H1 (cell line): ENCODE measurements at regions not wholly inside any gene's neighbourhood (a gene's known extent, or its start where the extent isn't known, plus 50 kb on each side); places are given as distances from the start of the nearest gene placed in this dataset.

Source experiments
- CTCF ChIA-PET: fragments of 300-600 bp; sonication (Branson Sonifier 250); formaldehyde crosslinking; loops from one replicate; lab custom pipeline; 2021; ENCODE audit not compliant: partially characterized antibody; lab: Charles Lee
- POLR2A ChIA-PET: fragments of 300-600 bp; sonication (Branson Sonifier 250); formaldehyde crosslinking; loops from one replicate; lab custom pipeline; 2021; ENCODE audit warnings: inconsistent platforms; ENCODE audit not compliant: partially characterized antibody; lab: Charles Lee
- DNase-seq, 2 experiments: peaks; one replicate each; pipeline versions ENCODE4 v3.0.0 to v3.0.0-alpha.2; 2010 to 2022; ENCODE audit warnings: low spot score in 2 of 2, low read depth in 1 of 2, mixed read lengths in 1 of 2
- FAIRE-seq: peaks from 2 replicates; lab custom pipeline; 2011; peaks lifted over from hg19 to GRCh38; lab: Jason Lieb, UNC
- H2AFZ ChIP-seq: 2 replicates; pipeline ENCODE4 v1.8.1; 2012; ENCODE audit warnings: low read length, inconsistent platforms
- H2AK5ac ChIP-seq: 2 replicates; pipeline ENCODE4 v1.6.1; 2013; ENCODE audit warnings: low read depth, low read length
- H2BK120ac ChIP-seq: replicated peaks from 2 replicates; pipeline ENCODE3; 2013; ENCODE audit warnings: low read depth, low read length, inconsistent platforms
- H2BK12ac ChIP-seq: 2 replicates; pipeline ENCODE4 v1.6.1; 2013; ENCODE audit warnings: low read depth, low read length
- H2BK15ac ChIP-seq: 2 replicates; pipeline ENCODE4 v1.6.1; 2013; ENCODE audit warnings: low read length
- H2BK20ac ChIP-seq: 2 replicates; pipeline ENCODE4 v1.6.1; 2013; ENCODE audit warnings: low read length
- H2BK5ac ChIP-seq: 2 replicates; pipeline ENCODE4 v1.6.1; 2013; ENCODE audit warnings: low read depth, low read length
- H3K14ac ChIP-seq: 2 replicates; pipeline ENCODE4 v1.6.1; 2013; ENCODE audit warnings: inconsistent platforms; ENCODE audit not compliant: insufficient read length
- H3K18ac ChIP-seq: 2 replicates; pipeline ENCODE4 v1.6.1; 2013; ENCODE audit warnings: low read length; ENCODE audit errors: extremely low read depth
- H3K23ac ChIP-seq: 2 replicates; pipeline ENCODE4 v1.6.1; 2013; ENCODE audit warnings: inconsistent platforms; ENCODE audit not compliant: insufficient read length
- H3K23me2 ChIP-seq: 2 replicates; pipeline ENCODE4 v1.6.1; 2013; ENCODE audit warnings: low read depth, low read length
- H3K27ac ChIP-seq: 2 replicates; pipeline ENCODE4 v1.6.1; 2011; ENCODE audit warnings: low read depth, low read length, inconsistent platforms
- H3K27me3 ChIP-seq, 4 experiments: replicated peaks in 1 of 4; 1 replicate in 1 of 4; 2 replicates in 3 of 4; pipeline versions ENCODE4 v1.6.1 to v1.8.1; 2011 to 2013; ENCODE audit warnings: low read length in 3 of 4, mild to moderate bottlenecking in 3 of 4, inconsistent platforms in 2 of 4, mixed read lengths in 2 of 4, moderate library complexity in 1 of 4; ENCODE audit not compliant: control insufficient read depth in 3 of 4, insufficient read depth in 3 of 4; ENCODE audit errors: extremely low read depth in 1 of 4
- H3K36me3 ChIP-seq, 4 experiments: 2 replicates each; pipeline versions ENCODE4 v1.6.1 to v1.8.1; 2011 to 2013; ENCODE audit warnings: mild to moderate bottlenecking in 4 of 4, low read length in 3 of 4, moderate library complexity in 2 of 4, control low read depth in 1 of 4, inconsistent platforms in 1 of 4; ENCODE audit not compliant: insufficient read depth in 4 of 4, control insufficient read depth in 2 of 4
- H3K4ac ChIP-seq: replicated peaks from 2 replicates; pipeline ENCODE3; 2013; ENCODE audit warnings: low read length, low read depth, mixed read lengths, inconsistent platforms; ENCODE audit not compliant: insufficient read length
- H3K4me1 ChIP-seq, 4 experiments: replicated peaks in 1 of 4; 1 replicate in 1 of 4; 2 replicates in 3 of 4; pipeline versions ENCODE4 v1.6.1 to v1.8.1; 2011 to 2013; ENCODE audit warnings: low read length in 3 of 4, inconsistent platforms in 2 of 4, mixed read lengths in 1 of 4; ENCODE audit not compliant: insufficient read depth in 4 of 4, control insufficient read depth in 3 of 4
- H3K4me2 ChIP-seq, 2 experiments: 2 replicates each; pipeline versions ENCODE4 v1.6.1 to v1.8.1; 2011 to 2013; ENCODE audit warnings: low read depth in 2 of 2, low read length in 2 of 2, control low read depth in 1 of 2, inconsistent platforms in 1 of 2, mild to moderate bottlenecking in 1 of 2; ENCODE audit not compliant: insufficient read depth in 1 of 2
- H3K4me3 ChIP-seq, 4 experiments: fragments of 200-600, 300-600 bp in 1 of 4; sonication (generic), shearing (Covaris generic), sonication (Bioruptor Twin) in 1 of 4; 2 replicates each; pipeline versions ENCODE4 v1.5.1 to v1.8.1; 2011 to 2016; ENCODE audit warnings: low read length in 4 of 4, low read depth in 3 of 4, control low read depth in 2 of 4, inconsistent platforms in 2 of 4, mild to moderate bottlenecking in 2 of 4, mixed read lengths in 1 of 4, moderate library complexity in 1 of 4; ENCODE audit not compliant: insufficient read depth in 2 of 4; ENCODE audit errors: extremely low read depth in 1 of 4
- H3K56ac ChIP-seq: replicated peaks from 2 replicates; pipeline ENCODE3; 2013; ENCODE audit warnings: low read depth, mild to moderate bottlenecking, mixed read lengths, low read length, inconsistent platforms; ENCODE audit not compliant: insufficient read length
- H3K79me1 ChIP-seq: 2 replicates; pipeline ENCODE4 v1.6.1; 2013; ENCODE audit warnings: low read depth, low read length, control low read depth
- H3K79me2 ChIP-seq, 2 experiments: 2 replicates each; pipeline versions ENCODE4 v1.6.1 to v1.8.1; 2012 to 2013; ENCODE audit warnings: low read length in 2 of 2, mild to moderate bottlenecking in 2 of 2, inconsistent platforms in 1 of 2; ENCODE audit not compliant: insufficient read depth in 2 of 2, control insufficient read depth in 1 of 2
- H3K9ac ChIP-seq, 4 experiments: replicated peaks in 1 of 4; 1 replicate in 1 of 4; 2 replicates in 3 of 4; pipeline versions ENCODE4 v1.6.1 to v1.8.1; 2011 to 2013; ENCODE audit warnings: low read depth in 3 of 4, low read length in 3 of 4, control low read depth in 2 of 4, mild to moderate bottlenecking in 2 of 4, moderate library complexity in 2 of 4, inconsistent platforms in 1 of 4; ENCODE audit errors: extremely low read depth in 1 of 4
- H3K9me3 ChIP-seq, 2 experiments: 2 replicates each; pipeline versions ENCODE4 v1.6.1 to v1.8.1; 2012 to 2013; ENCODE audit warnings: mild to moderate bottlenecking in 2 of 2, moderate library complexity in 2 of 2, control low read depth in 1 of 2, inconsistent platforms in 1 of 2, low read depth in 1 of 2, low read length in 1 of 2, mixed read lengths in 1 of 2; ENCODE audit not compliant: insufficient read depth in 2 of 2
- H4K20me1 ChIP-seq, 2 experiments: replicated peaks in 1 of 2; 2 replicates each; pipeline versions ENCODE3 to v1.8.1; 2011 to 2013; ENCODE audit warnings: inconsistent platforms in 2 of 2, low read length in 2 of 2, mild to moderate bottlenecking in 1 of 2; ENCODE audit not compliant: insufficient read depth in 2 of 2, control insufficient read depth in 1 of 2
- H4K5ac ChIP-seq: 2 replicates; pipeline ENCODE4 v1.6.1; 2013; ENCODE audit warnings: low read length, low read depth, mixed read lengths, inconsistent platforms; ENCODE audit not compliant: insufficient read length
- H4K8ac ChIP-seq: 2 replicates; pipeline ENCODE4 v1.8.0; 2013; ENCODE audit warnings: mild to moderate bottlenecking, moderate library complexity, low read length, inconsistent platforms; ENCODE audit not compliant: insufficient read depth; ENCODE audit errors: extremely low read depth
- H4K91ac ChIP-seq: replicated peaks from 2 replicates; pipeline ENCODE3; 2013; ENCODE audit warnings: low read length, mixed read lengths, inconsistent platforms; ENCODE audit not compliant: insufficient read length
- ATF2 ChIP-seq: IDR thresholded peaks from 2 replicates; pipeline ENCODE4 v1.6.1; 2012; ENCODE audit warnings: low read length, inconsistent platforms
- CEBPB ChIP-seq: IDR thresholded peaks from 2 replicates; pipeline ENCODE4 v1.6.1; 2012; ENCODE audit warnings: low read depth, low read length
- JUN ChIP-seq: IDR thresholded peaks from 2 replicates; pipeline ENCODE4 v1.6.1; 2011; ENCODE audit warnings: low read depth, mild to moderate bottlenecking, improper control_type of control experiment, low read length
- KDM5A ChIP-seq: fragments of 200-600 bp; IDR thresholded peaks from 2 replicates; pipeline ENCODE4 v1.7.1; 2012; ENCODE audit warnings: mild to moderate bottlenecking, low read length, inconsistent platforms, mixed read lengths
- RNF2 ChIP-seq: fragments of 200-900, 300-1000 bp; sonication (generic); IDR thresholded peaks from 2 replicates; pipeline ENCODE4 v1.7.1; 2016; ENCODE audit warnings: borderline replicate concordance, low read depth, mild to moderate bottlenecking, antibody characterized with exemption, low read length; ENCODE audit not compliant: poor library complexity, severe bottlenecking; ENCODE audit errors: missing control alignments
- SP2 ChIP-seq: IDR thresholded peaks from 2 replicates; pipeline ENCODE4 v1.6.1; 2012; ENCODE audit warnings: mild to moderate bottlenecking, low read length, inconsistent platforms
- TEAD4 ChIP-seq: IDR thresholded peaks from 2 replicates; pipeline ENCODE4 v1.6.1; 2012; ENCODE audit warnings: low read depth, low read length, inconsistent platforms, mixed read lengths
- WGBS, 2 experiments: shearing (Covaris generic) in 1 of 2; methylation state at CpG; one replicate each; pipeline versions ENCODE4 v1.1.6 to v1.1.7; 2013 to 2015; ENCODE audit warnings: low lambda C conversion rate in 2 of 2, mixed read lengths in 2 of 2, inconsistent platforms in 1 of 2, low coverage in 1 of 2, missing lambda C conversion rate in 1 of 2; ENCODE audit not compliant: insufficient replicate concordance in 2 of 2, insufficient coverage in 1 of 2, insufficient read length in 1 of 2; ENCODE audit errors: extremely low coverage in 1 of 2, missing lambda C conversion rate in 1 of 2; 5-methylcytosine and 5-hydroxymethylcytosine counted together

DNA sequence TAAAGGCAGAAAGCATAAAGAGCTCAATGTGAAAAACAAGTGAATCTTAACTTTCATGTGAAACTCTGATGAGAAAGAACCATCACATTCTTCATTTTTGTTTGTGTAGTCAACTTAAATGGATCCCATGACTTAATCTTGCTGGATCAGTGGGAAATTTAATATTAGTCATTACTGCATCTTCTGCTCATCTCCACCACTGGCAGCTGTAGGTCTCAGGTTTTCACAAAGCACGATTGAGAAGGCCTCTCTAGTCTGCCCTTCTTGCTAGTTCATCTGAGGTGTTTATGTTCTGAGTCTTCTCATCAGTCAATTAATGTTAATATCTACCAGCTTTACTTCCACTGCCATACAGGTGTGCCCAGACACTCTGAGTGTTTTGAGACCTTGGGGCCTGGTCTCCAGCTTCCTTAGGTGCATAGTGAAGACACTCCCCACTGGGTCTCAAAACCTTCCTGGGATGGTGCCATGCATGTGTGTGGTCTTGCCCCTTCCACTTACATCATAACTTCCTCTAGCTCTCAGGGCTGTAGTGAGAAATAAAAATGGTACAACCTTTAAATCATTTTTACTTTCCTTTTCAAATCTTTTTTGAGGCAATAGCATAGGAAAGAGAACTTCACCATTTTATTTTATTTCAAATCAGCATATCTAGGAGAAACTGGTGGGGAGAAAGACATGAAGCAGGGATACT, 421.6 kb upstream of the CBLB start:
- Histone ChIP-seq H4K8ac (no peak overlapping the region), H3K36me3 (no peaks in the 10 kb centered on the region), H3K4ac (no peak overlapping the region), H3K4me1 (no peaks in the 10 kb centered on the region), H2BK20ac (no peak overlapping the region), H2BK15ac (no peak overlapping the region), H3K23me2 (no peaks in the 10 kb centered on the region), H4K5ac (no peak overlapping the region), H3K27me3 (no peaks in the 10 kb centered on the region), H2BK12ac (no peak overlapping the region), H3K79me2 (no peaks in the 10 kb centered on the region), H2AK5ac (no peak overlapping the region), H3K4me3 (no peak overlapping the region), H3K79me1 (no peaks in the 10 kb centered on the region), H3K14ac (no peak overlapping the region), H3K27ac (no peak overlapping the region), H4K91ac (no peak overlapping the region), H3K4me2 (no peak overlapping the region), H3K23ac (no peak overlapping the region), H3K56ac (no peak overlapping the region), H3K18ac (no peak overlapping the region), H4K20me1 (no peaks in the 10 kb centered on the region), H2AFZ (no peak overlapping the region), H3K9ac (no peak overlapping the region), H2BK5ac (no peak overlapping the region), H3K9me3 (no peaks in the 10 kb centered on the region), H2BK120ac (no peak overlapping the region)
- ChIA-PET CTCF (no interaction called here), POLR2A (no interaction called here)
- DNase-seq, result no peak
- 100% methylated on average over 1 of the region's 1 CpG; no CpG with 5 or more reads in 1 of the 2 experiments for WGBS, 2 experiments
- no peak for FAIRE-seq
- TF ChIP-seq RNF2 (no peak), JUN (no peak), CEBPB (no peak), SP2 (no peak), ATF2 (no peak), TEAD4 (no peak), KDM5A (no peak)
